ENCODE measurements at regions not wholly inside any gene's neighbourhood (a gene's known extent, or its start where the extent isn't known, plus 50 kb on each side); places are given as distances from the start of the nearest gene placed in this dataset.

- H3K9me3 ChIP-seq = no peaks in the 10 kb centered on the region
- TF ChIP-seq CTCF (IDR thresholded peaks at IDR 0.05) = no peak
- no peak overlapping the region for H3K4me3 ChIP-seq (ENCODE audit: low read depth in 1 of 2, low read length in 1 of 2)
- H3K27ac ChIP-seq = no peak overlapping the region
- H3K27me3 ChIP-seq = no peaks in the 10 kb centered on the region
- no peaks in the 10 kb centered on the region for H3K4me1 ChIP-seq (ENCODE audit: control insufficient read depth in 1 of 2, insufficient read depth in 1 of 2, low read depth in 1 of 2, low read length in 1 of 2)
- no peaks in the 10 kb centered on the region for H3K36me3 ChIP-seq
Observed at GRCh38 chr12:11539156-11539555, 110.3 kb upstream of the ETV6 start.

- H3K27ac ChIP-seq = no peak overlapping the region
- H3K27me3 ChIP-seq = no peaks in the 10 kb centered on the region
- no peaks in the 10 kb centered on the region for H3K36me3 ChIP-seq
- peaks cover 0 to under 1% of the 10 kb centered on the region in 2 experiments for H3K4me1 ChIP-seq (ENCODE audit: control insufficient read depth in 1 of 2, insufficient read depth in 1 of 2, low read depth in 1 of 2, low read length in 1 of 2)
- no peak for TF ChIP-seq CTCF (IDR thresholded peaks at IDR 0.05)
- H3K4me3 ChIP-seq (ENCODE audit: low read depth in 1 of 2, low read length in 1 of 2) = no peak overlapping the region
- no peaks in the 10 kb centered on the region for H3K9me3 ChIP-seq
Observed at GRCh38 chr12:11540156-11540555, 109.3 kb upstream of the ETV6 start.

GRCh38 chr12:11540615-11541310 is 108.7 kb upstream of the ETV6 start:
- no peak for TF ChIP-seq CTCF (IDR thresholded peaks at IDR 0.05)
- Histone ChIP-seq H3K27ac (no peak overlapping the region), H3K4me1 (ENCODE audit: control insufficient read depth in 1 of 2, insufficient read depth in 1 of 2, low read depth in 1 of 2, low read length in 1 of 2) (peaks cover 5 to 7% of the 10 kb centered on the region in 2 experiments), H3K36me3 (no peaks in the 10 kb centered on the region), H3K27me3 (no peaks in the 10 kb centered on the region), H3K9me3 (no peaks in the 10 kb centered on the region), H3K4me3 (ENCODE audit: low read depth in 1 of 2, low read length in 1 of 2) (no peak overlapping the region)

- Histone ChIP-seq H3K36me3 (no peaks in the 10 kb centered on the region), H3K4me3 (ENCODE audit: low read depth in 1 of 2, low read length in 1 of 2) (no peak overlapping the region), H3K4me1 (ENCODE audit: control insufficient read depth in 1 of 2, insufficient read depth in 1 of 2, low read depth in 1 of 2, low read length in 1 of 2) (peaks cover 10 to 13% of the 10 kb centered on the region in 2 experiments), H3K9me3 (no peaks in the 10 kb centered on the region), H3K27ac (no peak overlapping the region), H3K27me3 (no peaks in the 10 kb centered on the region)
- TF ChIP-seq CTCF (IDR thresholded peaks at IDR 0.05) = no peak
Observed at GRCh38 chr12:11542599-11542998, 106.9 kb upstream of the ETV6 start.

GRCh38 chr12:11543457-11544158 is 105.9 kb upstream of the ETV6 start:
- Histone ChIP-seq H3K4me1 (ENCODE audit: control insufficient read depth in 1 of 2, insufficient read depth in 1 of 2, low read depth in 1 of 2, low read length in 1 of 2) (peaks cover 10 to 13% of the 10 kb centered on the region in 2 experiments), H3K27ac (no peak overlapping the region), H3K4me3 (ENCODE audit: low read depth in 1 of 2, low read length in 1 of 2) (no peak overlapping the region), H3K36me3 (no peaks in the 10 kb centered on the region), H3K9me3 (no peaks in the 10 kb centered on the region), H3K27me3 (no peaks in the 10 kb centered on the region)
- no peak for TF ChIP-seq CTCF (IDR thresholded peaks at IDR 0.05)
